OCI-LY7 (cell line): ENCODE measurements at regions not wholly inside any gene's neighbourhood (a gene's known extent, or its start where the extent isn't known, plus 50 kb on each side); places are given as distances from the start of the nearest gene placed in this dataset.

Experiments used
- BruUV-seq: library from RNA; stranded (reverse); fragments of 400-500 nt; replicated peaks from 2 replicates; lab custom pipeline; 2021; lab: Mats Ljungman, UMichigan
- CTCF ChIA-PET: fragments of 300-600 bp; sonication (Branson Sonifier 250); formaldehyde crosslinking; loops from one replicate; lab custom pipeline; 2022; ENCODE audit warnings: antibody characterized with exemption; ENCODE audit not compliant: unreplicated experiment; lab: Charles Lee
- POLR2A ChIA-PET: fragments of 300-600 bp; sonication (Branson Sonifier 250); formaldehyde crosslinking; loops from one replicate; lab custom pipeline; 2022; ENCODE audit warnings: antibody characterized with exemption; lab: Charles Lee
- DNase-seq: peaks from one replicate; pipeline ENCODE4 v3.0.0-alpha.2; 2015; ENCODE audit warnings: low spot score
- H2AFZ ChIP-seq: fragments of 200-600 bp; sonication (generic), shearing (Covaris generic); 2 replicates; pipeline ENCODE4 v1.6.1; 2014; ENCODE audit warnings: mild to moderate bottlenecking, antibody characterized with exemption, low read length, moderate library complexity
- H3K27ac ChIP-seq: fragments of 200-600 bp; sonication (generic); 2 replicates; pipeline ENCODE4 v1.5.1; 2014; ENCODE audit warnings: mixed run types, low read depth, mild to moderate bottlenecking, moderate library complexity, low read length, inconsistent platforms; ENCODE audit not compliant: poor library complexity, severe bottlenecking
- H3K36me3 ChIP-seq: fragments of 200-600 bp; sonication (generic); 2 replicates; pipeline ENCODE4 v1.6.1; 2014; ENCODE audit warnings: mild to moderate bottlenecking, antibody characterized with exemption, low read length, moderate library complexity, mixed read lengths; ENCODE audit not compliant: insufficient read depth
- H3K4me1 ChIP-seq: fragments of 200-600 bp; sonication (generic); 2 replicates; pipeline ENCODE4 v1.5.1; 2014; ENCODE audit warnings: mild to moderate bottlenecking, low read length; ENCODE audit not compliant: insufficient read depth, poor library complexity, severe bottlenecking
- H3K4me2 ChIP-seq: fragments of 200-600 bp; sonication (generic); 2 replicates; pipeline ENCODE4 v1.6.1; 2014; ENCODE audit warnings: mild to moderate bottlenecking, low read length
- H3K4me3 ChIP-seq: fragments of 200-600 bp; sonication (generic); 2 replicates; pipeline ENCODE4 v1.5.1; 2014; ENCODE audit warnings: mild to moderate bottlenecking, low read depth, low read length; ENCODE audit not compliant: poor library complexity, severe bottlenecking
- H3K79me2 ChIP-seq: fragments of 200-600 bp; sonication (generic); 2 replicates; pipeline ENCODE4 v1.6.1; 2016; ENCODE audit warnings: low read depth, mild to moderate bottlenecking, low read length, moderate library complexity, mixed read lengths; ENCODE audit not compliant: insufficient read depth
- H3K9me2 ChIP-seq: fragments of 200-600 bp; sonication (generic); 2 replicates; pipeline ENCODE4 v1.6.1; 2016; ENCODE audit warnings: mild to moderate bottlenecking, low read length, mixed read lengths; ENCODE audit not compliant: insufficient read depth
- H3K9me3 ChIP-seq: fragments of 200-600 bp; sonication (generic); 2 replicates; pipeline ENCODE4 v1.6.1; 2014; ENCODE audit warnings: mild to moderate bottlenecking, mixed run types, low read length, mixed read lengths
- H4K20me1 ChIP-seq: fragments of 200-600 bp; sonication (generic); 2 replicates; pipeline ENCODE4 v1.6.1; 2014; ENCODE audit warnings: mild to moderate bottlenecking, antibody characterized with exemption, low read length, moderate library complexity, mixed read lengths; ENCODE audit not compliant: insufficient read depth
- CTCF ChIP-seq: fragments of 200-600 bp; sonication (generic); conservative IDR thresholded peaks from 2 replicates; pipeline ENCODE4 v1.5.1; 2014; ENCODE audit warnings: mild to moderate bottlenecking, antibody characterized with exemption, low read length, moderate library complexity, mixed read lengths
- EZH2phosphoT487 ChIP-seq: fragments of 200-600 bp; sonication (generic); IDR thresholded peaks from 2 replicates; pipeline ENCODE4 v1.6.1; 2018; ENCODE audit warnings: low read depth, borderline replicate concordance, mild to moderate bottlenecking, mixed run types, antibody characterized with exemption, low read length, moderate library complexity, mixed read lengths
- intact Hi-C: fragments of 100-400 bp; cut with micrococcal nuclease; formaldehyde crosslinking; loops from one replicate; pipeline ENCODE4 v1.10.0; 2022; ENCODE audit not compliant: unreplicated experiment

GRCh38 chr4:25503779-25504178 lies 126.7 kb downstream of the ANAPC4 start:
- no TSS peak for BruUV-seq
- Histone ChIP-seq H3K9me2 (no peaks in the 10 kb centered on the region), H2AFZ (no peak overlapping the region), H3K36me3 (no peaks in the 10 kb centered on the region), H3K79me2 (no peaks in the 10 kb centered on the region), H3K27ac (no peak overlapping the region), H3K9me3 (no peaks in the 10 kb centered on the region), H3K4me3 (no peak overlapping the region), H3K4me1 (no peaks in the 10 kb centered on the region), H3K4me2 (no peak overlapping the region), H4K20me1 (no peaks in the 10 kb centered on the region)
- CTCF ChIA-PET = no interaction called here
- TF ChIP-seq EZH2phosphoT487 (no peak), CTCF (no peak)
- intact Hi-C loops = no loop called here
- no peak for DNase-seq
- POLR2A ChIA-PET = interaction anchor here (0.6 kb wide), 2 partner anchors 21 to 1472 kb away, joined by 3 read pairs; no protein-coding TSS in a partner anchor

- Histone ChIP-seq H2AFZ (no peak overlapping the region), H4K20me1 (no peaks in the 10 kb centered on the region), H3K36me3 (no peaks in the 10 kb centered on the region), H3K4me2 (no peak overlapping the region), H3K4me1 (no peaks in the 10 kb centered on the region), H3K9me2 (no peaks in the 10 kb centered on the region), H3K4me3 (no peak overlapping the region), H3K27ac (no peak overlapping the region), H3K79me2 (no peaks in the 10 kb centered on the region), H3K9me3 (no peaks in the 10 kb centered on the region)
- CTCF ChIA-PET = no interaction called here
- BruUV-seq = no TSS peak
- DNase-seq = no peak
- intact Hi-C loops = no loop called here
- POLR2A ChIA-PET = no interaction called here
- TF ChIP-seq CTCF (no peak), EZH2phosphoT487 (no peak)
Observed at GRCh38 chr4:25504932-25505636, 128.0 kb downstream of the ANAPC4 start.

GRCh38 chr4:25505637-25505991 lies 128.6 kb downstream of the ANAPC4 start:
- no peaks in the 10 kb centered on the region for H3K36me3 ChIP-seq
- ChIA-PET CTCF (no interaction called here), POLR2A (no interaction called here)
- no peak overlapping the region for H3K27ac ChIP-seq
- no TSS peak for BruUV-seq
- no peaks in the 10 kb centered on the region for H4K20me1 ChIP-seq
- no peak for DNase-seq
- H3K4me2 ChIP-seq = no peak overlapping the region
- TF ChIP-seq CTCF (no peak), EZH2phosphoT487 (no peak)
- H3K9me2 ChIP-seq = no peaks in the 10 kb centered on the region
- no peak overlapping the region for H2AFZ ChIP-seq
- no peaks in the 10 kb centered on the region for H3K79me2 ChIP-seq
- intact Hi-C loops = no loop called here
- H3K4me3 ChIP-seq = no peak overlapping the region
- no peaks in the 10 kb centered on the region for H3K4me1 ChIP-seq
- H3K9me3 ChIP-seq = no peaks in the 10 kb centered on the region
